Activated CD8-positive, alpha-beta memory T cell treated with anti-CD3 and anti-CD28 coated beads, Interleukin-2, amount 10 ng/mL, durations not matched to agents 7 days and 5 days (primary cell): ENCODE measurements at regions not wholly inside any gene's neighbourhood (a gene's known extent, or its start where the extent isn't known, plus 50 kb on each side); places are given as distances from the start of the nearest gene placed in this dataset.
"Not testable (repeated sequence)": the region's sequence is repeated elsewhere in the genome, so short reads cannot be mapped to it uniquely, and the experiment has no call there.

ENCODE experiments used
- ATAC-seq: fragments of 150-1000 bp; cut with Tn5 transposase; one replicate; pipeline ENCODE4 v1.10.0; 2021; ENCODE audit warnings: moderate library complexity
- CTCF ChIA-PET: fragments of 350-600 bp; sonication (Branson Sonifier 250); formaldehyde crosslinking; loops from one replicate; lab custom pipeline; 2021; ENCODE audit warnings: antibody characterized with exemption; lab: Charles Lee
- DNase-seq: peaks from one replicate; pipeline ENCODE4 v3.0.0-alpha.2; 2020
- H3K27ac Mint-ChIP-seq: one replicate; pipeline ENCODE4 v1.8.0; 2021; ENCODE audit warnings: mild to moderate bottlenecking, mixed read lengths
- H3K27me3 Mint-ChIP-seq: one replicate; pipeline ENCODE4 v1.8.0; 2021; ENCODE audit warnings: mixed read lengths
- H3K36me3 Mint-ChIP-seq: one replicate; pipeline ENCODE4 v1.8.0; 2021; ENCODE audit warnings: mild to moderate bottlenecking, mixed read lengths
- H3K4me1 Mint-ChIP-seq: one replicate; pipeline ENCODE4 v1.8.0; 2021; ENCODE audit warnings: mixed read lengths
- H3K4me3 Mint-ChIP-seq: one replicate; pipeline ENCODE4 v1.8.0; 2021; ENCODE audit warnings: mild to moderate bottlenecking, moderate library complexity, mixed read lengths
- H3K9me3 Mint-ChIP-seq: one replicate; pipeline ENCODE4 v1.8.0; 2022; ENCODE audit warnings: low read depth, mixed read lengths

- Mint-ChIP-seq H3K27ac (no peak overlapping the region), H3K9me3 (no peaks in the 10 kb centered on the region), H3K4me3 (no peak overlapping the region), H3K27me3 (peaks cover 13% of the 10 kb centered on the region), H3K4me1 (no peaks in the 10 kb centered on the region), H3K36me3 (no peaks in the 10 kb centered on the region)
- no peak for ATAC-seq
- DNase-seq: no peak
- CTCF ChIA-PET: interaction anchor here (0.5 kb wide), 1 partner anchor 133 kb away, joined by 3 read pairs; no protein-coding TSS in a partner anchor
Observed at GRCh38 chr18:2240311-2240705, 331.0 kb downstream of the METTL4 start.

GRCh38 chr18:2244641-2245040, 326.7 kb downstream of the METTL4 start:
- H3K27ac Mint-ChIP-seq: no peak overlapping the region
- CTCF ChIA-PET: no interaction called here
- no peaks in the 10 kb centered on the region for H3K4me1 Mint-ChIP-seq
- H3K4me3 Mint-ChIP-seq: no peak overlapping the region
- H3K27me3 Mint-ChIP-seq: peaks cover 2% of the 10 kb centered on the region
- no peak for ATAC-seq
- no peaks in the 10 kb centered on the region for H3K36me3 Mint-ChIP-seq
- no peaks in the 10 kb centered on the region for H3K9me3 Mint-ChIP-seq
- no peak for DNase-seq

GRCh38 chr18:2247101-2247500, 324.2 kb downstream of the METTL4 start:
- H3K27me3 Mint-ChIP-seq, H3K27ac Mint-ChIP-seq, ATAC-seq, H3K4me3 Mint-ChIP-seq, H3K4me1 Mint-ChIP-seq, CTCF ChIA-PET, H3K36me3 Mint-ChIP-seq, DNase-seq, H3K9me3 Mint-ChIP-seq: not testable (repeated sequence)

GRCh38 chr18:2254977-2255376, 316.3 kb downstream of the METTL4 start:
- Mint-ChIP-seq H3K27ac (no peak overlapping the region), H3K27me3 (no peaks in the 10 kb centered on the region), H3K4me1 (no peaks in the 10 kb centered on the region), H3K4me3 (no peak overlapping the region), H3K36me3 (no peaks in the 10 kb centered on the region), H3K9me3 (no peaks in the 10 kb centered on the region)
- DNase-seq (no peak), ATAC-seq (no peak)
- CTCF ChIA-PET: no interaction called here

GRCh38 chr18:2256577-2256976, 314.7 kb downstream of the METTL4 start:
- Mint-ChIP-seq H3K9me3 (no peaks in the 10 kb centered on the region), H3K27me3 (no peaks in the 10 kb centered on the region), H3K4me1 (no peaks in the 10 kb centered on the region), H3K36me3 (no peaks in the 10 kb centered on the region), H3K27ac (no peak overlapping the region), H3K4me3 (no peak overlapping the region)
- CTCF ChIA-PET: no interaction called here
- ATAC-seq: no peak
- DNase-seq: no peak

- DNase-seq: no peak
- H3K4me3 Mint-ChIP-seq: no peak overlapping the region
- no peaks in the 10 kb centered on the region for H3K9me3 Mint-ChIP-seq
- H3K4me1 Mint-ChIP-seq: no peaks in the 10 kb centered on the region
- no peak for ATAC-seq
- CTCF ChIA-PET: no interaction called here
- no peaks in the 10 kb centered on the region for H3K36me3 Mint-ChIP-seq
- H3K27ac Mint-ChIP-seq: no peak overlapping the region
- no peaks in the 10 kb centered on the region for H3K27me3 Mint-ChIP-seq
Observed at GRCh38 chr18:2258954-2259353, 312.4 kb downstream of the METTL4 start.

GRCh38 chr18:2263303-2263890, 307.9 kb downstream of the METTL4 start:
- no peak for ATAC-seq
- H3K27me3 Mint-ChIP-seq: peaks cover 3% of the 10 kb centered on the region
- no peaks in the 10 kb centered on the region for H3K4me1 Mint-ChIP-seq

GRCh38 chr18:2274613-2275012, 296.7 kb downstream of the METTL4 start:
- peaks cover 4% of the 10 kb centered on the region for H3K27me3 Mint-ChIP-seq
- no peaks in the 10 kb centered on the region for H3K36me3 Mint-ChIP-seq
- H3K27ac Mint-ChIP-seq: no peak overlapping the region
- DNase-seq: no peak
- CTCF ChIA-PET: no interaction called here
- H3K4me3 Mint-ChIP-seq: no peak overlapping the region
- no peak for ATAC-seq
- no peaks in the 10 kb centered on the region for H3K4me1 Mint-ChIP-seq
- no peaks in the 10 kb centered on the region for H3K9me3 Mint-ChIP-seq

More at GRCh38 chr18:2263303-2263890, 307.9 kb downstream of the METTL4 start:
- Mint-ChIP-seq H3K27ac (no peak overlapping the region), H3K36me3 (no peaks in the 10 kb centered on the region), H3K9me3 (no peaks in the 10 kb centered on the region), H3K4me3 (no peak overlapping the region)
- CTCF ChIA-PET: no interaction called here
- DNase-seq: no peak

- Mint-ChIP-seq H3K27me3 (peaks cover 2% of the 10 kb centered on the region), H3K9me3 (no peaks in the 10 kb centered on the region), H3K27ac (no peak overlapping the region), H3K4me3 (no peak overlapping the region), H3K4me1 (no peaks in the 10 kb centered on the region), H3K36me3 (no peaks in the 10 kb centered on the region)
- DNase-seq (no peak), ATAC-seq (no peak)
- CTCF ChIA-PET: no interaction called here
Observed at GRCh38 chr18:2281086-2281485, 290.2 kb downstream of the METTL4 start.

GRCh38 chr18:2281523-2282199, 289.6 kb downstream of the METTL4 start:
- Mint-ChIP-seq H3K27me3 (peaks cover 2% of the 10 kb centered on the region), H3K27ac (no peak overlapping the region), H3K9me3 (no peaks in the 10 kb centered on the region), H3K4me3 (no peak overlapping the region), H3K4me1 (no peaks in the 10 kb centered on the region), H3K36me3 (no peaks in the 10 kb centered on the region)
- ATAC-seq: no peak
- DNase-seq: no peak
- CTCF ChIA-PET: no interaction called here

- Mint-ChIP-seq H3K4me1 (no peaks in the 10 kb centered on the region), H3K27ac (no peak overlapping the region), H3K27me3 (peaks cover 6% of the 10 kb centered on the region), H3K4me3 (no peak overlapping the region), H3K36me3 (no peaks in the 10 kb centered on the region), H3K9me3 (no peaks in the 10 kb centered on the region)
- CTCF ChIA-PET: no interaction called here
- ATAC-seq: no peak
- no peak for DNase-seq
Observed at GRCh38 chr18:2293109-2293839, 278.0 kb downstream of the METTL4 start.

GRCh38 chr18:2301316-2301715, 270.0 kb downstream of the METTL4 start:
- Mint-ChIP-seq H3K27ac (no peak overlapping the region), H3K27me3 (peaks cover 24% of the 10 kb centered on the region), H3K9me3 (no peaks in the 10 kb centered on the region), H3K36me3 (no peaks in the 10 kb centered on the region), H3K4me1 (no peaks in the 10 kb centered on the region), H3K4me3 (no peak overlapping the region)
- no peak for DNase-seq
- no peak for ATAC-seq
- CTCF ChIA-PET: no interaction called here

GRCh38 chr18:2302012-2302411, 269.3 kb downstream of the METTL4 start:
- H3K4me1 Mint-ChIP-seq: no peaks in the 10 kb centered on the region
- H3K27ac Mint-ChIP-seq: no peak overlapping the region
- DNase-seq: no peak
- CTCF ChIA-PET: no interaction called here
- no peak for ATAC-seq
- H3K9me3 Mint-ChIP-seq: no peaks in the 10 kb centered on the region
- H3K27me3 Mint-ChIP-seq: peaks cover 27% of the 10 kb centered on the region
- H3K36me3 Mint-ChIP-seq: no peaks in the 10 kb centered on the region
- no peak overlapping the region for H3K4me3 Mint-ChIP-seq
